ENCODE measurements at regions not wholly inside any gene's neighbourhood (a gene's known extent, or its start where the extent isn't known, plus 50 kb on each side); places are given as distances from the start of the nearest gene placed in this dataset.
"Not testable (repeated sequence)": the region's sequence is repeated elsewhere in the genome, so short reads cannot be mapped to it uniquely, and the experiment has no call there.

GRCh38 chr18:34516355-34516754 lies 193.7 kb upstream of the DTNA start:
- TF ChIP-seq CTCF, POLR2A (IDR thresholded peaks at IDR 0.05): not testable (repeated sequence)
